ENCODE measurements at regions not wholly inside any gene's neighbourhood (a gene's known extent, or its start where the extent isn't known, plus 50 kb on each side); places are given as distances from the start of the nearest gene placed in this dataset.

DNA sequence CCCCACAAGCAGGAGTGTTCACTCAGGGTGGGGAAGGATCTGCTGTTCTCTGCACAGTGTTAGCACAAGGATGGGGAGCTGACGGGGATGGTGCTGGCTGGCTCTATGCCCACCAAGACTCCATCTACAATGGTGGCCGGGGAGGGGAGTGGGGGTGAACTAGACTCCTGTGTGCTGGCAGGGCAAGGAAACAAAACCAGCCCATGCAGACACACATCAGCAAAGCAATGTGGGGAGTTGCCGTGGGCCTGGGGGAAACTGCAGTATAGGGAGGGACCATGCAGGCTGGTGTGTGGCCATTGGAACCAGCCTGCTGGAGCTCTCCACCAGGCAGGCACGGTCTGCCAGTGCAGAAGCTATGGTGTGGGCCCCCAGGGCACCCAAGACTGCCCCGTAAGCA is 195.1 kb downstream of the PWWP3B start:
- TF ChIP-seq POLR2A (IDR thresholded peaks at IDR 0.05; ENCODE audit: low read length) (no peak), GATA1 (IDR thresholded peaks at IDR 0.05; ENCODE audit: low read depth, low read length) (no peak)

Measured in erythroblast (primary cell).